HG03565 (cell line): ENCODE measurements at regions not wholly inside any gene's neighbourhood (a gene's known extent, or its start where the extent isn't known, plus 50 kb on each side); places are given as distances from the start of the nearest gene placed in this dataset.
"Not testable (repeated sequence)": the region's sequence is repeated elsewhere in the genome, so short reads cannot be mapped to it uniquely, and the experiment has no call there.

Source experiments
- ATAC-seq: cut with Tn5 transposase; IDR thresholded peaks from one replicate; pipeline ENCODE4 v1.9.1; 2021; ENCODE audit warnings: mild to moderate bottlenecking, moderate library complexity; ENCODE audit not compliant: unreplicated experiment

DNA sequence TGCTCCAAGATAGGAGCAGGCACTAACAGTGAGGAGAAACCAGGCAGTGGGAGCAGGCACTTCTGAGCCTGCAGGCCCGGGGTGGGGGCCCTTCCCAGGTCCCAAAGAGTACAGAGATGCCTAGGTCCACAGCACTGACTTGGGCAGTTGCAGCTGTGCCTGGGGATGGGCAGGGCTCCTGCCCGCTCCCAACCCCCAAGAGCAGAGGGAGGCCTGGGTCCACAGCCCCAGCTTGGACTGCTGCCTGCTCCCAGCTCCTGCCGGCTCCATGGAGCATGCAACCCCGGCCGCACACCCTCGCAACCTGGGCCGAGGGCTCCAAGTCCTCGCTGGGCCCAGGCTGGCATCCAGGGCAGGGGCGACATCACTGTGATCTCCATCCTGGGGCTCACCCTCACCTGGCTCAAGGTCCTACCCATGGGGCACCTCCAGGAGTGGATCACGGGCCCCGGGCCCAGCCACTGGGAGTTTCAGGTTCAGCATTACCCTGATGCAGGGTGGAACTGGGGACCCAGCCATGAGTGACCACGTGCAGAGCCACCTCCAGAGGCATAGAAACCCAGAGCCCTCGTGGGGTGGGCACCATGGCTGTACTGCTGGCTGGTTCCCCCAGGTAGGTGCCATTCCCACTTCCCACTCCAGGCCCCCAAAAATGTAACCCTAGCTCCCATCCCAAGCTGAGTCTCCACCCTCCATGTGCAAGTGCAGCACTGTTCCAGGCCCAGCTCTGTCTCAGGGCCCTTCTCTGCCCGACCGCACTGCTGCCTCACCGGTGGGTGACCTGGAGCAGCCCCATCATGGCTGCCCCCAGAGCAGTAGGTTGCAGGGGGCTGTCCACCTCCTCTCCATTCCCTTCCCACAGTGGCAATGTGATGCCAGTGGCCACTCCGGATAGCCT, 325.6 kb downstream of the NR4A2 start:
- no peak for ATAC-seq

DNA sequence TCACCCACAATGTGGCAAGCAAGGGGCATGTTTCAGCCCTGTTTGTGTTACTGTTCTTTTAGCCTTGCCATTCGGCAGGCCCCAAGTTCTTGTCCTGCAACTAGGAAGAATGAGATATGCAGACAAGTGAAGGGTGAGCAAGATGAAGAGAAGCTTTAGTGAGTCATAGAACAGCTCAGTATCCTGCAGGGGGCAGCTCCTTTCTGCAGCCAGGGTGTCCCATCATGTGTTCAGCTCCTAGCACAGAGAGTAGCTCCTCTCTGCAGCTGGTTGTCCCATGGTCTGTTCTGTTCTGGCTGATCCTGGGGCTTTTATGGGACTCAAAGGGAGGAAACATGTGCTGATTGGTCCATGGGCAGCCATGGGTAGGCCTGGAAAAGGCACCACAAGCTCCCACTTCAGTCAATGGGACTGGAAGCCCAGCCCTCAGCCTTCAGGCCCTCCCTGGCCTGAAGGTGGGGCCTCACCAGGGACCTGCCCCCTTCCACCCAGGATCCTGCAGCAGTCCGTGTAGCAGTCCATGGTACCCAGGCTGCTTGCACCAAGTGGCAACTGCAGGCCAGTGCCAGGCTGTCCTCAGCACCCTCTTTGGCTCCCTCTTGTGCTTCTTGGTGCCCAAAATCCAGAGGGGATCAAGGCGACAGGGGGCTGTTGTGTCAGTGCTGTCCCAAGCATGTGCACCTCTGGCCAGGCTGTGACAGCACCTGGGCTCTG, 326.4 kb downstream of the NR4A2 start:
- no peak for ATAC-seq

DNA sequence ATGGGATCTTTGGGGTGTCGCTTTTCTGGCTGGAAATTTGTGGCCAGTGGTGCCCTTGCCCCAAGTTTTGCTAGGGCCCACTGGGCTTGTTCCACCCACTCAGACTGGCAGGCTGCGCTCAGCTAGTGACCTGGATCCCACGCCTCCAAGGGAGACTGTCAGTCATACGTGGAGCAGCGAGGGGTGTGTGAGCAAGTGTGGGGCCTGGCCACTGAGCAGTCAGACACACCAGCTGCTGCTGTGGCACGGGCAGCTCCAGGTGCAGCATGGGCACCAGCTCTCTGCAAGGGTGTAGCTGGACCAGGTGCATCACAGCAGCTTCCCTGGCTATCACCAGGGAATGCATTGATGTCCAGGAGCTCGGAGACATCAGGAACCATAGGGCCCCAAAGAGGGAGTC, 327.0 kb downstream of the NR4A2 start:
- no peak for ATAC-seq

DNA sequence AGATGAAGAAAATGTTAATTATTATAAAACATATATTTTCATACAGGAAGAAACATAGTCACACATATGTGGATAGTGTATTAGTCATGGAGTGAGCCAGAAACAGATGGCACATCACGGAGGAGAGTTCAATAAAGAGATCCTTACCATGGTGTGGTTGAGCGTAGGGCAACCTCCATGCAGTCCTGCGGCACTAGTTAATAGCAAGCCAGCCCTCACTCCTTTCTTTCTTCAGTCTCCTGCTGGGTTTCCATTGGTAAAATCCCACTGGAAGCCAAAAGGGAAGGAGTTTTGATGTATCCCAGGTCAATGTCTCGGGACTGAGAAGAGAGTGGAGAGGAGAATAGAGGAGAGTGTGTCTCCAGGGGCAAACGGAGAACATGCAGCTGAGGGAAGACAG, 328.1 kb downstream of the NR4A2 start:
- ATAC-seq, result no peak

DNA sequence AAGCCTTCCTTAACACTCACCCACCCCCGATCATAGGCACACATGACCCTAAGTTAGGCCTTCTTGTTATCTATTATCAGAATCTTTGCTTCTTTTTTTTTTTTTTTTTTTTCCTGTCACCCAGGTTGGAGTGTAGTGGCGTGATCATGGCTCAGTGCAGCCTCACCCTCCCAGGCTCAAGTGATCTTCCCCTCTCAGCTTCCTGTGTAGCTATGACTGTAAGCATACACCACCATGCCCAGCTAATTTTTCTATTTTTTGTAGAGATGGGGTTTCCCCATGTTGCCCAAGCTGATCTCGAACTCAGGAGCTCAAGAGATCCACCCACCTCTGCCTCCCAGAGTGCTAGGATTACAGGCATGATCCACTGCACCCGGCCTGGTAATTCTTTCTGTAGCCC, 328.7 kb downstream of the NR4A2 start:
- no peak for ATAC-seq

DNA sequence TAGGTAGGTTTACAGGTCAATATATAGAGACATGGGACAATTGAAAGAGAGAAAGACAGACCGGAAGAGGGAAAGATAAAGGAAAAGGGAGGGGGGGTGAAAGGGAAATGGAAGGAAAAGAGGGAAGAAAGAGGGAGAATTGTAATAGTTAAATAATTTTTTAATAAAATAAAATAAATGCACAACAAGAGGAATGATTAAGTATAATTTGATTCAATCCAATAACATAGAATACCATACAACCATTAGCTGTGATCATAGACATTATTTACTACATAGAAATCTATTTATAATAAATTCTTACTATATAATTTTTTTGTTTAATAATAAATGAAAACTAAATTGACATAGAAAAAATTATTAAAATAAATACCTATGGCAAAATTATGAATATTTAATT, 330.7 kb downstream of the NR4A2 start:
- no peak for ATAC-seq

DNA sequence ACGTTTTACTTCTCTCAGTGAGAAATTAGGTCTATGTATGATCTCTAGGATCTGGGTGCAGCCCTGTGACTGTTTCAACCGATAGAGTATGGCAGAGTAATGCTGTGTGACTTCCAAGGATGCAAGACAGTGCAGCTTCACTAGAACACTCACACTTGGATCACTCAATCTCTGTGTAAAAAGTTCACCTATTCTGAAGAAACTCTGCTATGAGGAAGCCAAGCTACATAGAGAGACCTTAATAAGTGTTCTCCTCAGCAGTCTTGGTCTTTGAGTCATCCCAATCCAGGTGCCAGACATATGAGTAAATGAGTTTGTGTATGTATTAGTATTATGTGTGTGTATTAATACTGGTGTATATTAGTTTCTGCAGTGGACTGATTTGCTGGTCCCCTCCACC, 335.0 kb downstream of the NR4A2 start:
- ATAC-seq, result no peak

DNA sequence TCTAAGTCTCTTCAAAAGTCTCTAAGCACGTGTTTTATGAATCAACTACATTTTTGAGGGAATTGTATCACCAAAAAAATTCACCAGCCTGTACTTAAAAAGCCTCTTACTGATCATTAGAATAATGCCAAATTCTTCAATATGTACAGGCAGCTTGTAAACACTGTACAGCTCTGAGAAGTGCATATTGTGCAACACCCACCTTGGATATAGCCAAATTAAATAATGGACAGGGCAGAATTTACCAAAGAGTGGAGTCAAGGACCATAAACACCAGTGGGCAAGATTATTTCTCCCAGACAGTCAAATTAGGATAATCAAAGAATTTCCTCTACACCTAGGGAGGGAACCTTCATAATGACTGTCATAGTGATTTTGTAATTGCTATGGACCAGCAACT, 338.2 kb downstream of the NR4A2 start:
- ATAC-seq, result no peak

DNA sequence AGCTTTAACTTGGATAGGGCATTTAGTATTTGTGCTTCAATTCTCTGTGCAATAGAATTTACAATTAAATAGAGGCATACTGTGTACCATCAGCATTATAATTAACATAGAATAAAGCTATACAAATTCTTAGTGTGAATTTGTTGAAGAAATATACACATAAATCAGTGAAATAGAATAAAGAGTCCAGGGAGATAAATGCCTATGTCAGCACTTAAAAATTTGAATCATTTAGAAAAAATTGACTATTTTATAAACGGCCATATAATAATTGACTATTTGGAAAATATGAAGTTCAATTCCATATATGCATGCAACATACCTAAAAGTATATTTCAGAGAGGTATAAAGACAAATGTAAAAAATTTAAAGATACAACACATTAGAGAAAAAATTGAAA, 348.7 kb downstream of the NR4A2 start:
- ATAC-seq, result no peak

DNA sequence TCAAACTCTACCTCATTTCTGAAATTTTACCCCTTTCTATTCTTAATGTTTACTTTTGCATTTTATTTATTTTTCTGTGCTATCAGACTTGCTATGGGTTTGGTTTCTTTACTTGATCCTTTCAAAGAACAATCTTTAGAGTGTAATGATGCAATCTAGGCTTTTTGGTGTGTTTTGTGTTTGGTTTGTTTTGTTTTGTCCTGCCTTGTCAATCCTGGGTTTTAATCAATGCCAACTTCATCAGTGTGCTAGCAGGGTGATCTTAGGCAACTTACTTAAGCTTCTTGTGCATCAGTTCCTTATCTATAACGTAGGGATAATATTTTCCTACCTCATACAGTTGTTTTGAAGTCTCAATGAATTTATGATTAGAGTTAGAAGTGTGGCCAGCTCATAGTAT, 350.4 kb downstream of the NR4A2 start:
- no peak for ATAC-seq

DNA sequence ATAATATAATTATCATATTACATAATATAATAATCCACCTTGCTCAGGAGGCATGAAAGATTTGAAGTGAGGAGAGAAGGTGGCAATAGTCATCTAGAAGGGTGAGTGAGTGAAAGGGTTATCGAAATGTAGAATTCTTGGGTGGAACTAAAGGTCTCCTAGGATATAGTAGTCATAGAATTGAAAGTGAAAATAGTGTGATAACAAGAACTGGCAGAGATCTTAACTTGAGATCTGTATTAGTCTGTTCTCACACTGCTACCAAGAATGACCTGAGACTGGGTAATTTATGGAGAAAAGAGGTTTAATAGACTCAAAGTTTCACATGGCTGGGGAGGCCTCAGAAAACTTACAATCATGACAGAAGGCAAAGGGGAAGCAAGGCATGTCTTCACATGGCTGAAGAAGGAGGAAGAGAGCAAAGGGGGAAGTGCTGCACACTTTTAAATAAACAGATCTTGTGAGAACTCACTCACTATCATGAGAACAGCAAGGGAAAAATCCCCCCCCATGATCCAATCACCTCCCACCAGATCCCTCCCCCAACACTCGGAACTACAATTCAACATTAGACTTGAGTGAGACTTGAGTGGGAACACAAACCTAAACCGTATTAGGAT, 351.5 kb downstream of the NR4A2 start:
- ATAC-seq, result peak; percentile 88

DNA sequence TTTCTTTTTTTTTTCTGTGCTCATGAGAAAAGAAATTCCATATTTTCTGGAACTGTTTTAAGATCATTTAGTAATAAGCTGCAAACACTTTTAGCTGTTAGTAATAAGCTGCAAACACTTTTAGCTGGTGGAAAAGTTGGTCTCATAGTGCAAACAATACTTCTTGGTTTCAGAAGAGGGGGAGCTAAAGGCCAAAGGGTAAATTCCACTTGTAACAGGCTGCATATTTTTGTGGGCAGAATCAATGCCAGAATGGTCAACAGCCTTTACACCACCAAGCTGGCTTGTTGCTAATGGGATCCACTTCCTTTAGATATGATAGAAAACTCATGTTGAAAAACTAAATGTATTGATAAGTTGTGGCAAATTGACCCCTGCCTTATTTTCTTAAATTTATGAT, 356.8 kb downstream of the NR4A2 start:
- ATAC-seq, result no peak

DNA sequence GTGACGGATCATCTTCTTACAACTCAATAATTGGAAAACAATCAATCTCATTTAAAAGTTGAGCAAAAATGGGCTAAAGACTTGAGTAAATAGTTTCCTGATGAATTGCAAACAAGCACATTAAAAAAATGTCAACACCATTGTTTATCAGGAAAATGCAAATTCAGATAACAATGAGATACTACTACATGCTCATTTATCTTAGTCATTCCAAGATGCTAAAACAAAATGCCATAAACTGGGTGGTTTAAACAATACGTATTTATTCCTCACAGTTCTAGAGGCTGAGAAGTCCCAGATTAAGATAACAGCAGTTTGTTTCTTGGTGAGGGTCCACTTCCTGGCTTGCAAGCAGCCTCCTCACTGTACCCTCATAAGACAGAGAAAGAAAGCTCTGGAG, 359.6 kb downstream of the NR4A2 start:
- no peak for ATAC-seq

DNA sequence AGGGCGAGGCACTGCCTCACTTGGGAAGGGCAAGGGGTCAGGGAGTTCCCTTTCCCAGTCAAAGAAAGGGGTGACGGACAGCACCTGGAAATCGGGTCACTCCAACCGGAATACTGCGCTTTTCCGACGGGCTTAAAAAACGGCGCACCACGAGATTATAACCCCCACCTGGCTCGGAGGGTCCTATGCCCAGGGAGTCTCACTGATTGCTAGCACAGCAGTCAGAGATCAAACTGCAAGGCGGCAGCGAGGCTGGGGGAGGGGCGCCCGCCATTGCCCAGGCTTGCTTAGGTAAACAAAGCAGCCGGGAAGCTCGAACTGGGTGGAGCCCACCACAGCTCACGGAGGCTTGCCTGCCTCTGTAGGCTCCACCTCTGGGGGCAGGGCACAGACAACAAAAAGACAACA, 366.5 kb downstream of the NR4A2 start:
- not testable (repeated sequence) for ATAC-seq

DNA sequence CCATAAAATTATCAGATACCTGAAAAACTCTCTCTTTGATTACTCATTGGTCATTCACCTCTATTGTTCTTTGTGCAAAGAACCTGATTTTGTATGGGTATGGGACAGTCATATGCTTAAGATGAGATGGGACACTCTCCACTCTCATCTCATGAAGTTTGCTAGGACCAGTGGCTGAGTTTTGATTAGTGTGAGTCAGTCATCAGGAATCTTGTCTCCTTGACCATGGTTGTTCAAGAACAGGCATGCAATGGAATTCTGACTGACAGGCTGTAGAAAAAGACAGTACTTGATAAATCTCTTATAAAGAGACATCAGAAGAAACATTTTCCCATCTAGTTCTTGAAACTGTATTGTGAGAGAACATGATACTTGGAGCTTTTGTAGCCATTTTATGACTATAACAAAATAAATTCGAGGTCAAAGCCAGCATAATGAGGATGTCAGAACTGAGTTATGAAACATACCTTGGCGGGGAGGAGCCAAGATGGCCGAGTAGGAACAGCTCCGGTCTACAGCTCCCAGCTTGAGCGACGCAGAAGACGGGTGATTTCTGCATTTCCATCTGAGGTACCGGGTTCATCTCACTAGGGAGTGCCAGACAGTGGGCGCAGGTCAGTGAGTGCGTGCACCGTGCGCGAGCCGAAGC, 367.0 kb downstream of the NR4A2 start:
- ATAC-seq, result no peak

DNA sequence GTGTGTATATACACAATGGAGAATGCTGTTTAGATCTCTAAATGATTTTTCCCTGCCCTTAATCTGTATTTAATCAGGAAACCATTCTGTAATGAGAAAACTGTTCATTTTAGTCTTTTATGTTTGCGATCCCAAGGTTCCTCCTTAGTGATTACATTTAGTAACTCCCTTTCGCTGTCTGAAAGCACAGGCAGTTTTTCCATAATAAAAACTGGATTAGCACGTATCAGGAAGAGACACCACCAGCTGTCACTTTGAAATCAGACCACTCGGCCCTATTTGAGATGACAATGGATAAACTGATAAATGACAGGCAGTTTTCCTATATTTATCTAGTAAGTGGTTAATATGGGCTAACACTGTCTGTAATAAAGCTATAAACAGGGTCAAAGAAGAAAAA, 370.9 kb downstream of the NR4A2 start:
- ATAC-seq, result no peak

DNA sequence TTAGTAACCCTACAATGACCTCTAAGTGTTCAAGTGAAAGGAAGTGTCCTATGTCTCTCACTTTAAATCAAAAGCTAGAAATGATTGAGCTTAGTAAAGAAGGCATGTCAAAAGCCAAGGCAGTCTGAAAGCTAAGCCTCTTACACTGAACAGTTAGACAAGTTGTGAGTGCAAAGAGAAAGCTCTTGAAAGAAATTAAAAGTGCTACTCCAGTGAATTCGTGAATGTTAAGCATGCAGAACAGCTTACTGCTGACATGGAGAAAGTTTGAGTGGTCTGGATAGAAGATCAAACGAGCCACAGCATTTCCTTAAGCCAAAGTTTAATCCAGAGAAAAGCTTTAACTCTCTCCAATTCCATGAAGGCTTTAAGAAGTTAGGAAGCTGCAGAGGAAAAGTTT, 373.7 kb downstream of the NR4A2 start:
- ATAC-seq, result no peak

DNA sequence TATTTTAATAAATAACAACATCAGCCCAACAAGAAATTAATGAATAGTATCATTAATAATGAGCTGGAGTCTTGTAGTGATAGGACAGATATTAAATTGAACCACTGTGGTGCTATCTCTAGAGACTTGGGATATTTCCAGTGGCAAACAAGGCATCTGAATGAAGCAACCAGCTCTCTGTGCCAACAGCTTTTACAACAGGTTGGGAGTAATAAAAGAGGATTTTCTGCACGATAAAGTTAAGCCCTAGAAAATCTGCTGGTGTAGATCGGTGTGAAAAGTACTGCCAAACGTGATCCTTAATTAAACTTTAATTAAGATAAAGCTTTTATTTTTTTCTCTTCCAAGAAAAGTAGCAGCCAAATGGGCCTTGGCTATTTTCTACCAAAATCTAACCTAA, 385.5 kb downstream of the NR4A2 start:
- no peak for ATAC-seq

DNA sequence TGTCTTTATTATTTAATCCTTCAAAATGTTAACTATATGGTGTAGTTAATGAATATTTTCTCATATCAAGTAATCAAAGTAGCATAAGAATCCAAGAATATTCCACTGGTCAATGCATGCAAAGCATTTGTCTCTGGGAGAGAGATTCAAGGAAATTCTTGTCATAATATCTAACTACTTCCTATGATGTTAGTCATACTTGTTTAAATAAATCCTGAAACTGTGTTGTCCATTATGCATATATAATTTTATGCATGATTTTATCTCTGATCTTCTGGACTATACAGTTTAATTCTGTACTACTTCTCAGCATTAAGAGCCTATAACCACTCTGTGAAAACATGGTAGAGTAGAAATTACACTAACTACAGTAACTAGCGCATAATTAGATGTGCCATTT, 388.3 kb downstream of the NR4A2 start:
- ATAC-seq, result no peak

DNA sequence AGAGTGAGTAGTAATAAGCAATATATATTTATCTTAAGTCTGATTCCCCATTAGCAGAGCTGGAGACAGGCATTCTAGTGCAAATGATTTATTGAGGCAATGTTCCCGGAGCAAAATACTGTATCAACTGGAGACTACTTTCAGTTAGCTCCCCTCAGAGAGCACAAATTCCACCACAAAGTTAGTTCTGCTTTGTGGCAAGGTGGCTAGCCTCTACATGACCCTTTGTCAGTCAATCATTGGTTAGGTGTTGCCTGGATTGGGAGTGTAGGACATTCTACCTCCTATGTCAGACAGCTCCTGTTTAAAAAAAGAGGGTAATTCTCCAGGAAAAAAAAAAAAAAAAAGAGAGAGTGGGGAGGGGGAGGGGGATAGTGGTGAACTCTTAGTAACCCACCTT, 402.2 kb downstream of the NR4A2 start:
- no peak for ATAC-seq

DNA sequence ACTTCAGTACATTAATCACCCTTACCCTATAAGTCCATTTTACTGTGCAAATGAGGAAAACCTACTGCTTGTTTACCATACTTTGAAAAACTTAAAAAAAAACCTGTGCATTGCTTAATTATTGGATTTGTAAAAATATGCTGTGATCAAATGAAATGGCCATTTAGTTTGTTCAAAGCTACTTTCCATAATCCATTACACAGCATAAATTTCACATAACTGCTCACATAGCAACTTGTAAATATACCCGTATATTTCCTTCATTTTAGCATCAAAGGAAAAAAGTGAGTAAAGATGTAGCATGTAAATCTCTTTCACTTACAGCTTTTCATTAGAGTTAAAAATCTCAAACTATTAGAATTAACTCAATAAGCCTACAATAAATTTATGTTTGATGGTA, 415.1 kb downstream of the NR4A2 start:
- ATAC-seq, result no peak
